ENCODE measurements at regions not wholly inside any gene's neighbourhood (a gene's known extent, or its start where the extent isn't known, plus 50 kb on each side); places are given as distances from the start of the nearest gene placed in this dataset.

GRCh38 chr9:12185856-12186255 lies 507.3 kb upstream of the TYRP1 start:
- no peak for DNase-seq (ENCODE audit: insufficient read length, low spot score)
- TF ChIP-seq POLR2A (IDR thresholded peaks at IDR 0.05; ENCODE audit: low read depth, low read length) = no peak
- peak; percentile 82 for FAIRE-seq

GRCh38 chr9:12191630-12192029 lies 501.6 kb upstream of the TYRP1 start:
- DNase-seq (ENCODE audit: insufficient read length, low spot score) (no peak), FAIRE-seq (no peak)
- no peak for TF ChIP-seq POLR2A (IDR thresholded peaks at IDR 0.05; ENCODE audit: low read depth, low read length)

GRCh38 chr9:12194731-12195130 lies 498.5 kb upstream of the TYRP1 start:
- FAIRE-seq (no peak), DNase-seq (ENCODE audit: insufficient read length, low spot score) (no peak)
- TF ChIP-seq POLR2A (IDR thresholded peaks at IDR 0.05; ENCODE audit: low read depth, low read length) = no peak

GRCh38 chr9:12195456-12195855 lies 497.7 kb upstream of the TYRP1 start:
- DNase-seq (ENCODE audit: insufficient read length, low spot score) (no peak), FAIRE-seq (no peak)
- no peak for TF ChIP-seq POLR2A (IDR thresholded peaks at IDR 0.05; ENCODE audit: low read depth, low read length)

GRCh38 chr9:12204512-12204911 lies 488.7 kb upstream of the TYRP1 start:
- no peak for TF ChIP-seq POLR2A (IDR thresholded peaks at IDR 0.05; ENCODE audit: low read depth, low read length)
- DNase-seq (ENCODE audit: insufficient read length, low spot score) (no peak), FAIRE-seq (no peak)

- DNase-seq (ENCODE audit: insufficient read length, low spot score) = no peak
- no peak for TF ChIP-seq POLR2A (IDR thresholded peaks at IDR 0.05; ENCODE audit: low read depth, low read length)
- FAIRE-seq = no peak
These were observed 480.3 kb upstream of the TYRP1 start for GRCh38 chr9:12212860-12213259.

- FAIRE-seq = no peak
- no peak for DNase-seq (ENCODE audit: insufficient read length, low spot score)
- TF ChIP-seq POLR2A (IDR thresholded peaks at IDR 0.05; ENCODE audit: low read depth, low read length) = no peak
These were observed 471.7 kb upstream of the TYRP1 start for GRCh38 chr9:12221470-12221869.

- FAIRE-seq = no peak
- no peak for DNase-seq (ENCODE audit: insufficient read length, low spot score)
- TF ChIP-seq POLR2A (IDR thresholded peaks at IDR 0.05; ENCODE audit: low read depth, low read length) = no peak
These were observed 468.7 kb upstream of the TYRP1 start for GRCh38 chr9:12224449-12224848.

- no peak for FAIRE-seq
- no peak for TF ChIP-seq POLR2A (IDR thresholded peaks at IDR 0.05; ENCODE audit: low read depth, low read length)
- DNase-seq (ENCODE audit: insufficient read length, low spot score) = no peak
These were observed 462.5 kb upstream of the TYRP1 start for GRCh38 chr9:12230708-12231107.

GRCh38 chr9:12231832-12232231 lies 461.4 kb upstream of the TYRP1 start:
- FAIRE-seq = no peak
- TF ChIP-seq POLR2A (IDR thresholded peaks at IDR 0.05; ENCODE audit: low read depth, low read length) = no peak
- DNase-seq (ENCODE audit: insufficient read length, low spot score) = no peak

- TF ChIP-seq POLR2A (IDR thresholded peaks at IDR 0.05; ENCODE audit: low read depth, low read length) = no peak
- no peak for FAIRE-seq
These were observed 460.3 kb upstream of the TYRP1 start for GRCh38 chr9:12232836-12233235.

GRCh38 chr9:12253941-12254340 lies 439.2 kb upstream of the TYRP1 start:
- DNase-seq (ENCODE audit: insufficient read length, low spot score) (no peak), FAIRE-seq (no peak)
- no peak for TF ChIP-seq POLR2A (IDR thresholded peaks at IDR 0.05; ENCODE audit: low read depth, low read length)

More at GRCh38 chr9:12232836-12233235, 460.3 kb upstream of the TYRP1 start:
- no peak for DNase-seq (ENCODE audit: insufficient read length, low spot score)

GRCh38 chr9:12266758-12267157 lies 426.4 kb upstream of the TYRP1 start:
- FAIRE-seq = no peak
- no peak for DNase-seq (ENCODE audit: insufficient read length, low spot score)
- no peak for TF ChIP-seq POLR2A (IDR thresholded peaks at IDR 0.05; ENCODE audit: low read depth, low read length)

- FAIRE-seq (no peak), DNase-seq (ENCODE audit: insufficient read length, low spot score) (no peak)
- TF ChIP-seq POLR2A (IDR thresholded peaks at IDR 0.05; ENCODE audit: low read depth, low read length) = no peak
These were observed 421.7 kb upstream of the TYRP1 start for GRCh38 chr9:12271421-12271891.

- TF ChIP-seq POLR2A (IDR thresholded peaks at IDR 0.05; ENCODE audit: low read depth, low read length) = no peak
- DNase-seq (ENCODE audit: insufficient read length, low spot score) = no peak
- FAIRE-seq = no peak
These were observed 420.6 kb upstream of the TYRP1 start for GRCh38 chr9:12272471-12273120.

GRCh38 chr9:12274577-12274976 lies 418.6 kb upstream of the TYRP1 start:
- DNase-seq (ENCODE audit: insufficient read length, low spot score) (no peak), FAIRE-seq (no peak)
- TF ChIP-seq POLR2A (IDR thresholded peaks at IDR 0.05; ENCODE audit: low read depth, low read length) = no peak

Measured in H54 (cell line).